HG02973 (cell line): ENCODE measurements at regions not wholly inside any gene's neighbourhood (a gene's known extent, or its start where the extent isn't known, plus 50 kb on each side); places are given as distances from the start of the nearest gene placed in this dataset.

Experiments used
- ATAC-seq: cut with Tn5 transposase; IDR thresholded peaks from one replicate; pipeline ENCODE4 v1.9.1; 2021; ENCODE audit warnings: moderate library complexity; ENCODE audit not compliant: unreplicated experiment

DNA sequence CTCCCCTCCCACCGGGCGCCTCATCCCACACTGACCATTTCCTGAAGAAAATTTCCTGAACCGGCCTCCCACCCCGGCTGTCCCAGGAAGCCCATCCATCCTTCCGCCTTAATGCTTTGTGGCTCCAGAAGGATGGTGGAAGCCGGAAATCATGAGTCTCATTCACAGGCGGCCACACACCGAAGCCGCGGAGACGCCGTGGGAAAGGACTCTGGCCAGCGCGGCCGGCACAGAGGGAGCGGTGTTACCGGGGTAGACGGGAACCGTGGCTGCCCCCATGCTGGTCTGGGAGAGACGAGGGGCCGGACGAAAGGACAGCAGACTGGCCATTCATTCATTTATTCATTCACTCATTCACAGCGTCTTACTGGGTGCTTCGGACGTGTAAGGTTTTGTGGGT lies 326.8 kb downstream of the SEC14L1 start:
- no peak for ATAC-seq

DNA sequence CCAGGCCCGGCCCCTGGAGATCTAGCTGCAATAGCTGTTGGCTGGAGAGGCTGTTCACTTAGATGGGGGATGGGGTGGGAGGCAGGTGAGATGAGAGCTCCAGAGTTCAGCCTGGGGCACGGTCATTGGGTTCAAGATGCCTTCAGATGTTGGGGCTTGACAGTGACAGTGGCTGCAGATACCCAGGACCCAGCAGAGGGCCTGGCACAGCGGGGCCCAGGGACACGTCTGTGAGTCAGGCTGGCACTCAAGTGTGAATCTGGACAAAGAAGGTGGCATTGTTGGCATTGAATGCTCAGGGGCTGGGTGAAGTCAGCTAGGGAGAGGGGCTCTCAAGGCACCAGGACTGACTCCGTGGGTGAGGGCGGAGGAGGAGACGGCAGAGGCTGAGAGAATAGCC lies 328.1 kb downstream of the SEC14L1 start:
- ATAC-seq = no peak

DNA sequence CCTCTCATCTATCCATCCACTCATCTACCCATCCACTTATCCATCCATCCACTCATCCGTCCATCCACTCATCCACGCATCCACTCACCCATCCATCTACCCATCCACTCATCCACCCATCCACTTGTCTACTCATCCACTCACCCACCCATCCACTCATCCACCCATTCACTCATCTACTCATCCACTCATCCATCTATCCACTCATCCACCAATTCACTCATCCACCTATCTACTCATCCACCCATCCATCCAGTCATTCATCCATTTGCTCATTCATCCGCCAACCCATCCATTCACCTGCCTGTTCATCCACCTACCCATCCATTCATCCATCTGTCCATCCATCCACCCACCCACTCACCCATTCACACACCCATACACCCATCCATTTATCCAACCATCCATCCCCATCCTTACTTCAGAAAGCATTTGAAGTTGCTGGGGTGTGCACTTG lies 329.6 kb downstream of the SEC14L1 start:
- no peak for ATAC-seq

DNA sequence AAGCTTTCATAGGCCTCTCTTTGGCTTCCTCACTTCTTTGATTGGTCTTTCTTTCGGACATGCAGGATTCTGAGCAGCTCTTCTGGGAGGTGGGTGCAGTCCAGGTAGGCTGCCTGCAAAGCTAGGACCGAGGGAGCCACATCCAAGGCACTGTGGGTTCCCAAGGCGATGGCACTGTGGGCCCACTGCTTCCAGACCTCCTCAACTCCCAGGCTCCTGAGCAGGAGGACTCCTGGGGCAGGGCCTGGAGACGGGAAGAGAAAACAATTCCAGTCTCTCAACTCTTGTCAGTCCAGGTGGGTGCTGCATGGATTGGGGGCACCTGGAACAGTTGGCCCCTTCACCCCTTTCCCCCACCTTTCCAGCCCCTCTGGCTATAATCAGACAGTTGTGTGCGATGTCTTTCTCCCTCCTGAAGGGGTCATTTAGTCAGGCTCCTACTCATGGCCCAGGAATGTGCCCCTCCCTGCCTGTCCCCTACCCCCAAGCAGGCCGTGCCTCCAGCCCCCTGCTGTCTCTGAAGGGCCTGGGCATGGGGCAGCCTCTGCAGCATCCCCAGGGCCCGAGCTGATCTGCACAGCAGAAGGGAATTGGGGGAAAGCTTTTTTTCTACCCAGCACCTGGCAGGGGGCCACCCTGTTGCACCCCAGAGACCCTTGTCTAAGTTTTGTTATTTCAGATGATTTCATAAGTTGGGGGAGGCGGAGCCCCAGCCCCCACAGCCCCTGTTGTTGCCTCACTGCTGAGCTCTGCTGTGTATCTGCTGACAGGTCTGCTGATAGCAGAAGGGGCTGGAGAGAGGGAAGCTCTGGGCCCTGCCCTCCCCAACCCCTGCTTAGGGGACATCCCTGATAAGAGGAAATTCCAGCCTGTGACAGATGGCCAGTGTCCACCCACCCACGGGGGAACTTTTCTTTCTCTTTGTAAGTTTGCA lies 330.3 kb downstream of the SEC14L1 start:
- no peak for ATAC-seq

DNA sequence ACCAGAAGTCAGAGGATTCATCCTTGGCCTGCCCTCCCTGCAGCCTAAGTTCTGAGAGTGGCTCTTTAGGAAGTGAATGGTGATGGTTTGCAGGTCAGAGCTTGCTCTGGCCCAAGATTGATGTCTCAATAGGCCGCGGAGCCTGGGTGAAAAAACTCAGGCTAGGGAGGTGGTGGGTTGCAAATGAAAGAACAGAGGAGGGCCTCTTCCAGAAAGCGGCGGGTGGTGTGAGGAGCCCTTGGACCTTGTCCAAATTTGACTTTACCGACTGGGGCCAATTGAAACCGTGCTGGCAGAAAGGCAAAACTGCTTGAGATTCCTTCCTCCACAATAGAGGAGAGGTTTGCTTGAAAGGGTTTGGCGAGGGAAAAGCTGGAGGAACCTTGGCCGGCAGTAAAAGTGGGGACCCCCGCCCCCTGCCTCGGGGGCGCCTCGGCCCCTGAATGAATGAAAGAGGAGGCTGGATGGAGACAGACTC lies 331.3 kb downstream of the SEC14L1 start:
- no peak for ATAC-seq

DNA sequence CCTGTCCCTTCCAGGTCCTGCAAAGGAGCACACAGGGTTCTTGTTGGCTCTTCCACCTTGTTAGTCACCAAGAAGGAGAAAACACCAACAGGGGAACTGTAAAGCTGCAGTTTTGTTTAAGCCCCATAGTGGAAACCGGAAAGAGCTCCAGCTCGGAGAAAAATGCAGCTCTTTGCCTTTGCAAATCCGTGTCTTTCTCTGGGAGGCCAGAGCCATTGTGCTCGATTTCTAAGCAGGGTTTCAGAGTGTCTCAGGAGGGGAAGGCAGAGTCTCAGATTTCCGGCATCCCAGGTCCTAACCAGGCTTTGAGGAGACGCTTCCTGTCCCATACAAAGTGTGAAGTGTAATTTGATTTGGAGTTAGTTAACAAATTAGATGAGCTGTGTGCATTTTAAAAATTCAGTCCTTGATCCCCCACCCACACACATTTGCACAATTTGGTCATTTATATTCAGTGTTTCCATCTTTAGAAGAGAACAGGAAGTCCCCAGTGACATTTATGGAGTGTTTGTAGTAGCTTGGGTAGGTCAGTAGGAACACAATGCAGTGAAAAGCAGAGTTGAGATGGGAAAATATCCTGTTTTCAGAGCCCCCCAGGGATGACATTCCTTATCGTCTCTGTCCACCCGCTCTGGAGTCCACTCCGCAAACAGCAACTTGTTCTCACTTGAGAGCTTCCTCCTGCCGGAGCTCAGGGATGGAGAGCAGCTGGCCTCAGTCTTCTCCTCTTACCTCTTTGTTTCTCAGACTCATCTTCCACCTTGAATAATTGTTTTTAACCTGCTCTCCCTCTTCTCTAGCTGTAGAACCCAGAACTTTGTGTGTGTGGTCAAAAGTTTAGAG lies 331.9 kb downstream of the SEC14L1 start:
- no peak for ATAC-seq

DNA sequence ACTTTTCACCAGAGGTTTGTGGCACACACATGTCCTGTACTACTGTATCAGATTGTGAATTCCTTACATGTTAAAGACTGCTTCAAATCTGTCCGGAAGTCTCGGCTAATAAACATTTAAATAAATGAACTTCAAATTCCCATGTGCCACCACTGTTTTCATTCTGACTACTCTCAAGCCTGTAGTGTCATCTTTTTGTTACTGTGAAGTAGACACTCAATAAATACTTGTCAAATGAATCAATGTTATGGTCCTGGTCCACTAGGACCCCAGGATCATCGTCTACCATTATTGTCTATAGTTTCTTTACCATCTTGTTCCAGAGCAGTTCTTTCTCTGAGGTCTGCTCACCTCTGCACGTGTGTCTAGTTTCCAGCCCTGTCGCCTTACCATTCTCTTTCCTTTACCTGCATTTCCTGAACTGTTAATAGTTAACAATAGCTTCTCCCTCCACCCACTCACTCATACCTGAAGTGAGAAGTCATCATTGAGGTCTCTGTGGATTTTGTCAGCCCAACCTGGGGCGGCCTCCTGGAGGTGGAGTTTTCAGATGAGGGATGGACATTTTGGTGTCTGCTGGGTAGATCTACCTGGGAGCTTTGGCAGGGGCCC lies 333.0 kb downstream of the SEC14L1 start:
- no peak for ATAC-seq

DNA sequence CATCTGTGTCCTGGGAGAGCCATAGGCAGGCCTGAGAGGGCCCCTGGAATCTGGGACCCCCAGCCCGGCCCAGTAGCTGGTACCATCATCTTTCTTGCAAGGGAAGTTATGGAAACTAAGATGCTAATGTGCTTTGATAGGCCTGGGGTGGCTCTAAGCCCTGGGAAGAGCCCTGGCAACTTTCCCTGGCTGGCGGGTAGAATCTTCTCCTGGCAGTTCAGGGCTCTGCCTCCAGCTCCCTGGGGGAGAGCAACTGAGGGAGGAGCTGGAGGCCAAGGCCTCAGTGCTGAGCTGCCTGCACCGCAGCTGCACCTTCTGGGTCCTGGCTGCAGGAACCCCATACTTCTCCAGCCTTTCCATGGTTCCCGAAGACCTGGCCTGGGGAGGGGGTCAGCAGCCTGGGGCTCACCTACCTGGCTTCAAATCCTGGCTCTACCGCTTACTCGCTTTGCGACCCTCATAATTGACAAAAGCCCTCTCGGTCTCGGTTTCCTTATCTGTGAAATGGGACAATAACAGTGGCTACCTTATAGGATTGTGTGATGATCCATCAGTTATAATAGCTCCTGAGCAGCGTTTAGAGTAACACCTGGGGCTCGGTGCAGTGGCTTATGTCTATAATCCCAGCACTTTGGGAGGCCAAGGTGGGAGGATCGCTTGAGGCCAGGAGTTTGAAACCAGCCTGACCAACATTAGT lies 333.7 kb downstream of the SEC14L1 start:
- ATAC-seq = no peak

DNA sequence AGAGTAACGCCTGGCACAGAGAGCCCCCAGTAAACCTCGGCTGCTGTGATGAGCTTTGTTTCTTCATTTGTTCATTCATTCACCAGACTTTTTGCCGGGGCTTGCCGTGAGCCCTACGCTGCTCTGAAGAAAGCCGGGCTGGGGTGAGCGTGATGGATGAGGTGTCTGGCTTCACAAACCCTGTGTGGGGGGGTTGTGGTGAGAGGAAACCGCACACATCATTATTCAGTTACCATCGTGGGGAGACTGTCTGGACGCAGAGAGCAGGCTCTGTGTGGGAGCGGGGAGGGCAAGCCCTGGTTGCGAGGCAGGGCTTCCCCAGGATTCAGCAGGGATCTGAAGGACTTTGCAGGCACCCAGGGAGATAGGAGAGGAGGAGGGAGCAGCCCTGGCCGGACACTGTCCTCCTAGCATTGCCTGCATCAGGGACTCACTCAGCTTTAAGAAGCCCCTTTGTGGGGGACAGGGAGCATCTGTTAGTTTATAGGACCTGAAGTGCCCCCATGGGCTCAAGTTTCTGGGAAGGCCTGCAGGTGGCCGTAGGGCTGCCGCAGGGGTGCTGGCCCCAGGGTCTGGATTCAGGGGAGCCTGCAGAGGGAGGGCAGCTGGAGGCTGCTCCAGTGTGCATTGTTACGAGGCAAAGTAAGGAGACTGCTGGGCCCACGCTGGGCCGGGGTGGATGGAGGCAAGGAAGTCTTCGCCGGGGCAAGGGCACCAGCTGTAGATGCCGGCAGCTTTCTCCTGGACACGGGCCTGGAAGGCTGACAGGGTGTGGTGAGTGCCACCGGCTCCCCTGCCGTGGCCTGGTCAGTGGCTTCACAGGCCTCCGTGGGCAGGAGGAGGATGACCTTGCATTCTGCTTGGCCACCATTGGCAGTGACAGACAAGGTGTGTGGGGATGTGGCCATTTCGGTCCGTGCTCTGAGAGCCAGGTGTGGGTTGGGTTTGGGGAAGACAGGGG lies 334.5 kb downstream of the SEC14L1 start:
- ATAC-seq = no peak

DNA sequence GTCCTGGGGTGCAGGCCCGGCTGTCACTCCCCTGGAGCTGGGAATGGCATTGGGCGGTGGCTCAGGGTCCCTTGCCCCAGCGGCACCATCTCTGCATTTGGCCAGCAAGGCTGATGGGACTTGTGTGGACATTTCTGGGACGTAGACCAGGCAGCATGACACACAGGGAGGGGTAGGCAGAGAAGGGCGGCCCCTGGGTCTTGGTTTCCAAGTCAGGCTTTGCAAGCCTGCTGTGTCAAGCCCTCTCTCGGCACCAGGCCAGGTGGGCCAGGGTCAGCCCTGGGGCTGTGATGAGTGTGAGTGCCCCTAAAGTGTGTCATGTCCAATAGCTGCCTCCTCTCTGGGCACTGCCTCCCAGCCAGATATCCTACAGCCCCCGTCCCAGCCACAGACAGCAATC lies 335.2 kb downstream of the SEC14L1 start:
- no peak for ATAC-seq

DNA sequence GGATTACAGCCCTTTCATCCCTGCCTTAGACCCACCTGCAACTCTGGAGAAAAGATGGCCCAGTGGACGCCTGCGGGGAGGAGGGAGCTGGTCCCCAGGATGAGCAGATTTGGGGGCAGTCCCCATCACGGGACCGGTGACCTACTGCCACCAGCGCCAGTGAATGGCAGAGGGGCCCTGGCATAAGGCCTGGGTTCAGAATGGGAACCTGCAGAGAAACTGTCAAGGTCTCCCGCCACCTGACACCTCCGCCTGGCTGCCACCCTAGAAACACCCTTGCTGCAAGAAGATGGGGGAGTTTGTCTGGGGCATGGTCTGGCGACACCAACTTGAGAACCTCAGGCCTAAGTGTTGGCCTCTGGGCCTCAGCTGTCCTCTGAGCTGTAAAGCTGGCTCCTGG lies 335.7 kb downstream of the SEC14L1 start:
- ATAC-seq = no peak

DNA sequence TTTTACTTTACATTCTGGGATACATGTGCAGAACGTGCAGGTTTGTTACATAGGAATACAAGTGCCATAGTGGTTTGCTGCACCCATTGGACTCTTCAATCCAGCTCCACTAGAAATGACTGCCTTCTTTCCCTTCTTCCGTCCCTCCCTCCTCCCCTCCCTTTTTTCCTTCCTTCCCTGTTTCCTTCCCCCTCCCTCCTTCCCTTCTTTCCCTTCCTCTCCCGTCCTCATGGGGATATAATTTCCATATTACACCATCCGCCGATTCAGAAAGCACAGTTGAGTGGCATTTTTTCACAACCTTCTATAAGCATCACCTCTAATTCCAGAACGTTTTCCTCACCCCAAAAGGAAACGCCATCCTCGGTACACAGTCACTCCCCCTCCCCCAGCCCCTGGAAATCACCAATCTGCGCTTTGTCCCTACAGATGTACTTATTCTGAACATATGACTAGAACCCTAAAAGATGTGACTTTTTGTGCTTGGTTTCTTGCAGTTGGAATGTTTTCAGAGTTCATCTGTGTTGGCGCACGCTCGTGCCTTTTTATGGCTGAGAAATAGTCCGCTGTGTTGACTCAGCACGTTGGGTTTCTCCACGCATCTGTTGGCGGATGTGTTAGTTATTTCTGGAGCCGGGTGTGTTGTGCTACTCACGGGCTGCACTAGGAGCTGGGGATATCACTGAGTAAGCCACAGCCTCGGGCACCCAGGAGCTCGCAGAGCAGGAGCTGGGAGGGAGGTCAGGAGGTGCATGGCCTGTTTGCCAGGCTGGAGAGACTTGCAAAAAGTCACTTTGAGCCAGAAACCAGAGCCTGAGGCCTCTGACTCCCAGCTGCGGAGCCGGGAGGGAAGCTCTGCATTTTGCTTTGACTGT lies 336.4 kb downstream of the SEC14L1 start:
- no peak for ATAC-seq

DNA sequence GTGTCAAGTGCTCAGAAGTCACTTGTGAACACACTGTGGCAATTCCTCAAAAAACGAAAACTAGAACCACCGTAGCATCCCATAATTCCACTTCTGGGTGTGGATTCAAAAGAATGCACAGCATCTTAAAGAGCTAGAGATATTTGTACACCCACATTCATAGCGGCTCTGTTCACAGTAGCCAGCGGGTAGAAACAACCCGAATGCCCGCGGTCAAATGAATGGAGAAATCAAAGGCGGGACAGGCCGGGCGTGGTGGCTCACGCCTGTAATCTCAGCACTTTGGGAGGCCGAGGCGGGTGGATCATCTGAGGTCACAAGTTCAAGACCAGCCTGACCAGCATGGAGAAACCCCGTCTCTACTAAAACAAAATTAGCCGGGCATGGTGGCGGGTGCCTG lies 337.5 kb downstream of the SEC14L1 start:
- no peak for ATAC-seq

DNA sequence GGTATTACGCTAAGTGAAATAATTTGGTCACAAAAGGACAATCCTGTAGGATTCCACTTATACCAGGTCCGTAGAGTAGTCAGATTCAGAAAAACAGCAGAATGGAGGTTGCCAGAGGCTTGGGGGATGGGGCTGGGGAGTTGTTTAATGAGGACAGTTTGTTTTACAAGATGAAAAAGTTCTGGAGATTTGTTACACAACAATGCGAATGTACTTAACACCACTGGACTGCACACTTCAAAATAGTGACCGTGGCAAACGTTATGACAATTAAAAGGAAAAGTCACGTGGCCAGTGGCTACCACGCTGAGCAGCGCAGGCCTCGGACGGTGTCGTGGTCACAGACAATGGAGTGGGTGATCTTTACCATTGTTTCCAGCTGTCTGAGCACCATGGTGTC lies 338.1 kb downstream of the SEC14L1 start:
- ATAC-seq = no peak

DNA sequence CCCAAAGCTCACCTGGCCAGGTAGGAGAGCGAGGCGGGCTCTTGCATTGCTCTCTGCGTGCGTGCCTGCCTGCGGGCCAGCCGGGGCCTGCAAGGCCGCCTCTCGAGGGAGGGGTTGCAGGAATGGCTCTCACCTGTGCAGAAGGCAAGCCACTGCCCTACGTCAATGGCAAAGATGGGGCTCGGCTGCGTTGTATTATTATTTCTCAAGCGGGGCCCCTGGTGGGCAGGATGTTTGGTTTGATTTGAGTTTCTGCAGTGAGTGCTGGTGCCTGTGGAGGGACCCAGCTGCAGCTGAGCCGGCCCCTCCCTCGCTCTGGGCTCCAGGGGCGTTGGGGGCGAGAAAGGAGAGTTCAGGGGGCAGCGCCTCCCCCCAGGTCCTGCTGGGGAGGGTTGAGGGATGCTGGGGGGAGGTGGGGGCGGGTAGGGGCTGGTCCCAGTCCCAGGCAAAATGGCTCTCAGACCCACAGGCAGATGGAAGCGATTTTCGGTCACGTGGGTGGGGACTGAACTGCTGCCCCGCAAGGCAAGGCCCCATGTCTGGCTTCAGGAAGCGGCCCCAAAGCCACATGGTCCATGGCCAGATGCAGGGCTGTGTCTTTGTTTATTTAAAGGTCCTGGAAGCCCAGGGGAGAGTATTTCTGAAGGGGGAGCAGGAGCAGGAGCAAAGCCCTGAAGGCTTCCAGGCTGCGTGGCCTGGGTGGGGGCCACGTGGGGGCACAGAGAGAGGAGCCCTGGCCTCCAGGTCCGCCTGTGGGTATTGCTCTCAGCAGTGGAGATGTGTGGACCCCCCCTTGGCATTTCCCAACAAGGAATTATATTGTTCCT lies 338.8 kb downstream of the SEC14L1 start:
- no peak for ATAC-seq

DNA sequence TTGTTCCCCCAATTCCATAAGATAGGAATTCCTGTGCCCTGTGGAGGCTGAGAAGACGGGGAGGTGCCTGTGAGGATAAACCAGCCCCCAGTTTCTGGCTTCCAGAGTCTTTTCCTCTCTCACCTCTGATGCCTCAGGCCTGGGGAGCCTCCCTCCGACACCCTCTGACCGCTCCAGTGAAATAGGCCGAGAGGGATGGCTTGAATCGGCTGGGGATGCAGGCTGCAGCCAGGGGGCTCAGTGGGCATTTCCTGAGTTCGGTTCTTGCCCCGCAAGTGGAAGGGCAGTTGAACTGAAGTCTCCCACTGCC lies 339.4 kb downstream of the SEC14L1 start:
- no peak for ATAC-seq

DNA sequence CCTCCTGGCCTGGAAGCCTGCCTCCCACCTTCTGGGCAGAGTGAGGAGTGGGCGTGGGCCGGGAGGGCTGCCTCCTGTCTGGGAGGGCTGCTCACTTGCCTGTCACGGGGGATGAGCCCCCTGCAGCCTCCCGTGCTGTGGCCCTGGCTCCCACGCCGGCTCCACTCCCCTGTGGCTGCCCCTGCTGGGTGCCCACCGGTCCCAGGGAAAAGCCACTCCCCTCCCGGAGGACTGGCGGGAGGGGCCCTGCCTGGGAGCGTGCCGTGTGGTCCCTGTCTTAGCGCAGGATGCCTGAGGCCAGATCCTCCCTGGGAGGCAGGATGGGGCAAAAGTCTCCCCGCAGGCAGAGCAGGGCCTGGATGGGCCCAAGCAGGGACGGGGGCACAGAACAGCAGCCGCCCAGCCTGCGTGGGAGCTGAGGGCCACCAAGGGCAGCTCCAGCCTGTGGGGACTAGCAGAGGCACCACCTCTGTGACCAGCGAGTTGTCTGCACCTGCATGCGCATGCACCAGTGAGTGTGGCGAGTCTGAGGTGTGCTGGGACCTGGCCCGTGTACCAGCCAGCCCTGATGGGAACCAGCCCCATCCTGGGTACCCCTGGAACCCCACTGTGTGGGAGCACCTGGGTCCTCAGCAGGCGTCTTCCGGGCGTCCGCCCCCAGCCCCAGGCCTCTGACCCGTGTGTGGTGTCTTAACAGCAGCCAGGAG lies 339.9 kb downstream of the SEC14L1 start:
- ATAC-seq = no peak
